Mesendoderm (in vitro differentiated cells): ENCODE measurements at regions not wholly inside any gene's neighbourhood (a gene's known extent, or its start where the extent isn't known, plus 50 kb on each side); places are given as distances from the start of the nearest gene placed in this dataset.

ENCODE experiments used
- DNase-seq: peaks from one replicate; pipeline ENCODE4 v3.0.0; 2013
- H2AK5ac ChIP-seq: 2 replicates; pipeline ENCODE4 v1.6.1; 2013; ENCODE audit warnings: low read length, inconsistent platforms
- H2BK120ac ChIP-seq: 2 replicates; pipeline ENCODE4 v1.6.1; 2013; ENCODE audit warnings: low read depth, mild to moderate bottlenecking, low read length, moderate library complexity, mixed read lengths
- H2BK15ac ChIP-seq: replicated peaks from 2 replicates; pipeline ENCODE4 v1.6.1; 2013; ENCODE audit warnings: low read depth, mild to moderate bottlenecking, moderate library complexity
- H2BK5ac ChIP-seq: 2 replicates; pipeline ENCODE4 v1.6.1; 2013; ENCODE audit warnings: low read length, inconsistent platforms
- H3K18ac ChIP-seq: 2 replicates; pipeline ENCODE4 v1.6.1; 2013; ENCODE audit warnings: mild to moderate bottlenecking, low read length, mixed read lengths
- H3K23ac ChIP-seq: one replicate; pipeline ENCODE4 v1.6.1; 2013; ENCODE audit warnings: low read length
- H3K27ac ChIP-seq: 2 replicates; pipeline ENCODE4 v1.5.1; 2013; ENCODE audit warnings: low read depth, mild to moderate bottlenecking, inconsistent platforms, low read length, moderate library complexity
- H3K27me3 ChIP-seq: 2 replicates; pipeline ENCODE4 v1.6.1; 2013; ENCODE audit warnings: low read length, control low read depth, mild to moderate bottlenecking, inconsistent platforms; ENCODE audit not compliant: insufficient read depth, poor library complexity
- H3K36me3 ChIP-seq: 2 replicates; pipeline ENCODE4 v1.6.1; 2013; ENCODE audit warnings: low read length, inconsistent platforms; ENCODE audit not compliant: control insufficient read depth, insufficient read depth
- H3K4ac ChIP-seq: one replicate; pipeline ENCODE4 v1.6.1; 2013; ENCODE audit warnings: low read depth, mild to moderate bottlenecking, low read length, moderate library complexity
- H3K4me1 ChIP-seq: 2 replicates; pipeline ENCODE4 v1.6.1; 2013; ENCODE audit warnings: low read depth, low read length, inconsistent platforms; ENCODE audit not compliant: control insufficient read depth
- H3K4me2 ChIP-seq: 2 replicates; pipeline ENCODE4 v1.6.1; 2013; ENCODE audit warnings: low read length
- H3K4me3 ChIP-seq: 2 replicates; pipeline ENCODE4 v1.5.1; 2013; ENCODE audit warnings: mild to moderate bottlenecking, low read length
- H3K56ac ChIP-seq: one replicate; pipeline ENCODE4 v1.6.1; 2013; ENCODE audit warnings: low read length
- H3K79me1 ChIP-seq: 2 replicates; pipeline ENCODE4 v1.6.1; 2013; ENCODE audit warnings: low read length, inconsistent platforms
- H3K79me2 ChIP-seq: 2 replicates; pipeline ENCODE4 v1.6.1; 2013; ENCODE audit warnings: mild to moderate bottlenecking, low read length; ENCODE audit not compliant: control insufficient read depth, insufficient read depth
- H3K9ac ChIP-seq: 2 replicates; pipeline ENCODE4 v1.6.1; 2013; ENCODE audit warnings: low read length, inconsistent platforms
- H4K5ac ChIP-seq: one replicate; pipeline ENCODE4 v1.6.1; 2013; ENCODE audit warnings: low read length
- H4K8ac ChIP-seq: one replicate; pipeline ENCODE4 v1.6.1; 2013; ENCODE audit warnings: low read depth, mild to moderate bottlenecking, control low read depth, low read length, moderate library complexity
- WGBS: extraction: QIAGEN DNeasy Blood & Tissue Kit; methylation state at CpG from one replicate; pipeline ENCODE4 v1.1.7; 2013; ENCODE audit warnings: low lambda C conversion rate, missing lambda C conversion rate; ENCODE audit not compliant: insufficient coverage; ENCODE audit errors: extremely low coverage; 5-methylcytosine and 5-hydroxymethylcytosine counted together

GRCh38 chr20:58596244-58596643 lies 54.8 kb upstream of the STX16 start:
- no peaks in the 10 kb centered on the region for H3K36me3 ChIP-seq
- H4K5ac ChIP-seq, result no peak overlapping the region
- no peak overlapping the region for H2BK15ac ChIP-seq
- H3K4ac ChIP-seq, result no peak overlapping the region
- H3K27me3 ChIP-seq, result no peaks in the 10 kb centered on the region
- no peaks in the 10 kb centered on the region for H3K79me1 ChIP-seq
- no peak overlapping the region for H3K56ac ChIP-seq
- no peak overlapping the region for H4K8ac ChIP-seq
- H3K4me3 ChIP-seq, result no peak overlapping the region
- DNase-seq, result no peak
- no peak overlapping the region for H3K4me2 ChIP-seq
- H2BK5ac ChIP-seq, result no peak overlapping the region
- no peak overlapping the region for H2BK120ac ChIP-seq
- H3K9ac ChIP-seq, result no peak overlapping the region
- H3K79me2 ChIP-seq, result no peaks in the 10 kb centered on the region
- H2AK5ac ChIP-seq, result no peak overlapping the region
- no peak overlapping the region for H3K18ac ChIP-seq
- H3K4me1 ChIP-seq, result no peaks in the 10 kb centered on the region
- no CpG with 5 or more reads among the region's 6 CpGs for WGBS
- no peak overlapping the region for H3K27ac ChIP-seq
- no peak overlapping the region for H3K23ac ChIP-seq

GRCh38 chr20:58595167-58595566 lies 55.9 kb upstream of the STX16 start:
- Histone ChIP-seq H2BK120ac (no peak overlapping the region), H2AK5ac (no peak overlapping the region), H2BK15ac (no peak overlapping the region), H4K8ac (no peak overlapping the region), H3K9ac (no peak overlapping the region), H3K27me3 (no peaks in the 10 kb centered on the region), H3K23ac (no peak overlapping the region), H3K4ac (no peak overlapping the region), H3K56ac (no peak overlapping the region), H3K79me2 (no peaks in the 10 kb centered on the region), H3K4me2 (no peak overlapping the region), H4K5ac (no peak overlapping the region), H3K18ac (no peak overlapping the region), H3K4me1 (no peaks in the 10 kb centered on the region), H2BK5ac (no peak overlapping the region), H3K79me1 (no peaks in the 10 kb centered on the region), H3K27ac (no peak overlapping the region), H3K36me3 (no peaks in the 10 kb centered on the region), H3K4me3 (no peak overlapping the region)
- no peak for DNase-seq
- no CpG with 5 or more reads among the region's 3 CpGs for WGBS

GRCh38 chr20:58593880-58594638 lies 57.0 kb upstream of the STX16 start:
- WGBS, result no CpG with 5 or more reads among the region's 18 CpGs
- no peak overlapping the region for H3K4ac ChIP-seq
- H3K9ac ChIP-seq, result no peak overlapping the region
- H3K36me3 ChIP-seq, result no peaks in the 10 kb centered on the region
- H3K56ac ChIP-seq, result no peak overlapping the region
- no peak overlapping the region for H3K23ac ChIP-seq
- H4K5ac ChIP-seq, result no peak overlapping the region
- H2BK120ac ChIP-seq, result no peak overlapping the region
- H2BK15ac ChIP-seq, result no peak overlapping the region
- no peak overlapping the region for H2BK5ac ChIP-seq
- H4K8ac ChIP-seq, result no peak overlapping the region
- H3K79me2 ChIP-seq, result no peaks in the 10 kb centered on the region
- H3K4me3 ChIP-seq, result no peak overlapping the region
- no peaks in the 10 kb centered on the region for H3K4me1 ChIP-seq
- H3K27ac ChIP-seq, result no peak overlapping the region
- H3K27me3 ChIP-seq, result no peaks in the 10 kb centered on the region
- H2AK5ac ChIP-seq, result no peak overlapping the region
- no peak for DNase-seq
- no peak overlapping the region for H3K4me2 ChIP-seq
- H3K18ac ChIP-seq, result no peak overlapping the region
- H3K79me1 ChIP-seq, result no peaks in the 10 kb centered on the region

- Histone ChIP-seq H3K23ac (no peak overlapping the region), H3K18ac (no peak overlapping the region), H3K36me3 (no peaks in the 10 kb centered on the region), H3K4me3 (no peak overlapping the region), H3K79me2 (no peaks in the 10 kb centered on the region), H2BK120ac (no peak overlapping the region), H3K27ac (no peak overlapping the region), H3K4me1 (no peaks in the 10 kb centered on the region), H3K4ac (no peak overlapping the region), H4K8ac (no peak overlapping the region), H3K9ac (no peak overlapping the region), H3K27me3 (no peaks in the 10 kb centered on the region), H3K79me1 (no peaks in the 10 kb centered on the region), H2AK5ac (no peak overlapping the region), H3K56ac (no peak overlapping the region), H2BK15ac (no peak overlapping the region), H3K4me2 (no peak overlapping the region), H4K5ac (no peak overlapping the region), H2BK5ac (no peak overlapping the region)
- no peak for DNase-seq
- WGBS, result no CpG with 5 or more reads among the region's 13 CpGs
These were observed 58.9 kb upstream of the STX16 start for GRCh38 chr20:58592076-58592695.

GRCh38 chr20:58590679-58591473 lies 60.2 kb upstream of the STX16 start:
- Histone ChIP-seq H3K79me2 (no peaks in the 10 kb centered on the region), H2BK15ac (no peak overlapping the region), H3K4me1 (no peaks in the 10 kb centered on the region), H3K9ac (no peak overlapping the region), H3K56ac (no peak overlapping the region), H3K4me3 (no peak overlapping the region), H3K4me2 (no peak overlapping the region), H3K23ac (no peak overlapping the region), H4K8ac (no peak overlapping the region), H3K79me1 (no peaks in the 10 kb centered on the region), H2BK120ac (no peak overlapping the region), H2AK5ac (no peak overlapping the region), H3K27ac (no peak overlapping the region), H4K5ac (no peak overlapping the region), H2BK5ac (no peak overlapping the region), H3K4ac (no peak overlapping the region), H3K18ac (no peak overlapping the region), H3K36me3 (no peaks in the 10 kb centered on the region), H3K27me3 (no peaks in the 10 kb centered on the region)
- WGBS, result no CpG with 5 or more reads among the region's 12 CpGs
- no peak for DNase-seq
